Esophagus muscularis mucosa (tissue), 4 donors: ENCODE measurements at regions not wholly inside any gene's neighbourhood (a gene's known extent, or its start where the extent isn't known, plus 50 kb on each side); places are given as distances from the start of the nearest gene placed in this dataset.
"Not testable (repeated sequence)": the region's sequence is repeated elsewhere in the genome, so short reads cannot be mapped to it uniquely, and the experiment has no call there.

Experiments
- DNase-seq: peaks from one replicate; pipeline ENCODE4 v3.0.0-alpha.2; 2017; ENCODE audit errors: extremely low spot score
- H3K27ac ChIP-seq, 4 donors: fragments of 200-600 bp; sonication (generic); replicated peaks in 1 of 4; 1 replicate in 3 of 4; 2 replicates in 1 of 4; pipeline ENCODE4 v1.5.1; 2016 to 2019; ENCODE audit warnings: mild to moderate bottlenecking in 1 of 4
- H3K27me3 ChIP-seq, 4 donors: fragments of 200-600 bp; sonication (generic); one replicate each; pipeline versions ENCODE4 v1.5.1 to v1.6.0; 2016 to 2019
- H3K36me3 ChIP-seq, 4 donors: fragments of 200-600 bp; sonication (generic); one replicate each; pipeline ENCODE4 v1.5.1; 2016 to 2019
- H3K4me1 ChIP-seq, 4 donors: fragments of 200-600 bp; sonication (generic); one replicate each; pipeline ENCODE4 v1.5.1; 2016 to 2019
- H3K4me3 ChIP-seq, 4 donors: fragments of 200-600 bp; sonication (generic); 1 replicate in 2 of 4; 2 replicates in 2 of 4; pipeline ENCODE4 v1.5.1; 2016 to 2019; ENCODE audit warnings: mild to moderate bottlenecking in 4 of 4, moderate library complexity in 1 of 4
- H3K9me3 ChIP-seq, 4 donors: fragments of 200-600 bp; sonication (generic); 1 replicate in 3 of 4; 2 replicates in 1 of 4; pipeline ENCODE4 v1.5.1; 2016 to 2019
- CTCF ChIP-seq, 3 experiments: fragments of 200-600 bp in 2 of 3; fragments of 450-650 bp in 1 of 3; sonication (generic) in 2 of 3; IDR thresholded peaks; one replicate each; pipeline ENCODE4 v1.5.1; 2017 to 2019; ENCODE audit warnings: antibody characterized with exemption in 3 of 3, mild to moderate bottlenecking in 2 of 3, moderate library complexity in 1 of 3
- EP300 ChIP-seq: sonication (generic); formaldehyde crosslinking; IDR thresholded peaks from one replicate; pipeline ENCODE4 v1.6.1; 2017; ENCODE audit warnings: antibody characterized with exemption
- POLR2A ChIP-seq: fragments of 450-650 bp; IDR thresholded peaks from one replicate; pipeline ENCODE4 v1.6.1; 2017; ENCODE audit warnings: antibody characterized with exemption, moderate library complexity, mild to moderate bottlenecking, low read depth
- POLR2AphosphoS5 ChIP-seq, 2 donors: sonication (generic); formaldehyde crosslinking; IDR thresholded peaks; one replicate each; pipeline ENCODE4 v1.6.1; 2017; ENCODE audit warnings: antibody characterized with exemption in 2 of 2
- WGBS: methylation state at CpG from one replicate; pipeline ENCODE4 v1.1.5; 2018; 5-methylcytosine and 5-hydroxymethylcytosine counted together
- intact Hi-C: fragments of 100-400 bp; cut with DNase I; formaldehyde crosslinking; loops from one replicate; pipeline ENCODE4 v1.15.1; 2023

- no peaks in the 10 kb centered on the region for H3K36me3 ChIP-seq
- no peaks in the 10 kb centered on the region for H3K27me3 ChIP-seq
- WGBS, result 100% methylated on average over 1 of the region's 1 CpG
- H3K4me3 ChIP-seq, result no peak overlapping the region
- no peak overlapping the region for H3K27ac ChIP-seq
- H3K9me3 ChIP-seq, result no peaks in the 10 kb centered on the region
- TF ChIP-seq POLR2AphosphoS5 (IDR thresholded peaks at IDR 0.05) (no peak), CTCF (IDR thresholded peaks at IDR 0.05) (no peak), EP300 (no peak), POLR2A (no peak)
- no peak for DNase-seq
- intact Hi-C loops, result no loop called here
- no peaks in the 10 kb centered on the region for H3K4me1 ChIP-seq
These were observed 63.3 kb upstream of the RELL1 start for GRCh38 chr4:37749398-37749988.

GRCh38 chr4:37748485-37748884, 62.3 kb upstream of the RELL1 start:
- Histone ChIP-seq H3K27me3 (no peaks in the 10 kb centered on the region), H3K9me3 (no peaks in the 10 kb centered on the region), H3K4me1 (no peaks in the 10 kb centered on the region), H3K4me3 (no peak overlapping the region), H3K27ac (no peak overlapping the region), H3K36me3 (no peaks in the 10 kb centered on the region)
- TF ChIP-seq POLR2A (no peak), EP300 (no peak), CTCF (IDR thresholded peaks at IDR 0.05) (no peak), POLR2AphosphoS5 (IDR thresholded peaks at IDR 0.05) (no peak)
- DNase-seq, result no peak
- intact Hi-C loops, result no loop called here
- 49% methylated on average over 2 of the region's 2 CpGs for whole genome bisulfite sequencing

GRCh38 chr4:37747772-37748330, 61.7 kb upstream of the RELL1 start:
- H3K27me3 ChIP-seq, result no peaks in the 10 kb centered on the region
- 75% methylated on average over 5 of the region's 6 CpGs for WGBS

GRCh38 chr4:37746852-37747251, 60.7 kb upstream of the RELL1 start:
- 97% methylated on average over 5 of the region's 5 CpGs for WGBS
- intact Hi-C loops, H3K27me3 ChIP-seq, DNase-seq, H3K27ac ChIP-seq, H3K4me3 ChIP-seq, H3K36me3 ChIP-seq, H3K4me1 ChIP-seq, H3K9me3 ChIP-seq: not testable (repeated sequence)

More at GRCh38 chr4:37747772-37748330, 61.7 kb upstream of the RELL1 start:
- Histone ChIP-seq H3K4me1 (no peaks in the 10 kb centered on the region), H3K9me3 (no peaks in the 10 kb centered on the region), H3K36me3 (no peaks in the 10 kb centered on the region), H3K27ac (no peak overlapping the region), H3K4me3 (no peak overlapping the region)
- intact Hi-C loops, result no loop called here
- DNase-seq, result no peak
- TF ChIP-seq POLR2A (no peak), POLR2AphosphoS5 (IDR thresholded peaks at IDR 0.05) (no peak), EP300 (no peak), CTCF (IDR thresholded peaks at IDR 0.05) (no peak)

GRCh38 chr4:37745946-37746345, 59.8 kb upstream of the RELL1 start:
- Histone ChIP-seq H3K9me3 (no peaks in the 10 kb centered on the region), H3K4me3 (no peak overlapping the region), H3K36me3 (no peaks in the 10 kb centered on the region), H3K27me3 (no peaks in the 10 kb centered on the region), H3K27ac (no peak overlapping the region), H3K4me1 (no peaks in the 10 kb centered on the region)
- DNase-seq, result no peak
- intact Hi-C loops, result no loop called here
- TF ChIP-seq POLR2A (no peak), POLR2AphosphoS5 (IDR thresholded peaks at IDR 0.05) (no peak), CTCF (IDR thresholded peaks at IDR 0.05) (no peak), EP300 (no peak)
